RWPE2 (cell line): ENCODE measurements at regions not wholly inside any gene's neighbourhood (a gene's known extent, or its start where the extent isn't known, plus 50 kb on each side); places are given as distances from the start of the nearest gene placed in this dataset.
A peak's percentile ranks its signal among the peaks of the same experiment; 100 is the strongest.

Experiments used
- ATAC-seq: fragments of 200-7000 bp; cut with Tn5 transposase; 3 replicates; pipeline ENCODE4 v1.9.1; 2021; ENCODE audit warnings: low read depth
- DNase-seq: peaks from one replicate; pipeline ENCODE4 v3.0.0-alpha.2; 2020; ENCODE audit warnings: low spot score
- H3K27ac ChIP-seq: fragments of 450-650 bp; 2 replicates; pipeline ENCODE4 v1.5.1; 2017; ENCODE audit warnings: mild to moderate bottlenecking; ENCODE audit not compliant: poor library complexity, severe bottlenecking
- H3K27me3 ChIP-seq: fragments of 250-450 bp; sonication (Bioruptor Pico); 2 replicates; pipeline ENCODE4 v1.5.1; 2021; ENCODE audit warnings: mild to moderate bottlenecking, moderate library complexity; ENCODE audit not compliant: insufficient read depth, poor library complexity, severe bottlenecking
- H3K36me3 ChIP-seq: fragments of 250-450 bp; sonication (Bioruptor Pico); 2 replicates; pipeline ENCODE4 v1.5.1; 2020; ENCODE audit warnings: low read depth, mild to moderate bottlenecking, moderate library complexity
- H3K4me1 ChIP-seq: fragments of 250-450 bp; sonication (Bioruptor Pico); 2 replicates; pipeline ENCODE4 v1.5.1; 2021; ENCODE audit warnings: mild to moderate bottlenecking, moderate library complexity; ENCODE audit not compliant: insufficient read depth, poor library complexity, severe bottlenecking
- H3K4me3 ChIP-seq: fragments of 250-450 bp; sonication (Bioruptor Pico); 2 replicates; pipeline ENCODE4 v1.5.1; 2021; ENCODE audit warnings: mild to moderate bottlenecking, moderate library complexity; ENCODE audit not compliant: severe bottlenecking
- H3K9me3 ChIP-seq: fragments of 250-450 bp; sonication (Bioruptor Pico); 2 replicates; pipeline ENCODE4 v1.5.1; 2021; ENCODE audit warnings: mild to moderate bottlenecking, moderate library complexity; ENCODE audit not compliant: severe bottlenecking
- TF ChIP-seq, protein P1 (sequence below): fragments of 450-650 bp; IDR thresholded peaks from one replicate; pipeline ENCODE4 v1.5.1; 2017; ENCODE audit warnings: mild to moderate bottlenecking, moderate library complexity; ENCODE audit not compliant: poor library complexity, severe bottlenecking

- ATAC-seq, result no peak
- no peaks in the 10 kb centered on the region for H3K36me3 ChIP-seq
- TF ChIP-seq, protein P1, sequence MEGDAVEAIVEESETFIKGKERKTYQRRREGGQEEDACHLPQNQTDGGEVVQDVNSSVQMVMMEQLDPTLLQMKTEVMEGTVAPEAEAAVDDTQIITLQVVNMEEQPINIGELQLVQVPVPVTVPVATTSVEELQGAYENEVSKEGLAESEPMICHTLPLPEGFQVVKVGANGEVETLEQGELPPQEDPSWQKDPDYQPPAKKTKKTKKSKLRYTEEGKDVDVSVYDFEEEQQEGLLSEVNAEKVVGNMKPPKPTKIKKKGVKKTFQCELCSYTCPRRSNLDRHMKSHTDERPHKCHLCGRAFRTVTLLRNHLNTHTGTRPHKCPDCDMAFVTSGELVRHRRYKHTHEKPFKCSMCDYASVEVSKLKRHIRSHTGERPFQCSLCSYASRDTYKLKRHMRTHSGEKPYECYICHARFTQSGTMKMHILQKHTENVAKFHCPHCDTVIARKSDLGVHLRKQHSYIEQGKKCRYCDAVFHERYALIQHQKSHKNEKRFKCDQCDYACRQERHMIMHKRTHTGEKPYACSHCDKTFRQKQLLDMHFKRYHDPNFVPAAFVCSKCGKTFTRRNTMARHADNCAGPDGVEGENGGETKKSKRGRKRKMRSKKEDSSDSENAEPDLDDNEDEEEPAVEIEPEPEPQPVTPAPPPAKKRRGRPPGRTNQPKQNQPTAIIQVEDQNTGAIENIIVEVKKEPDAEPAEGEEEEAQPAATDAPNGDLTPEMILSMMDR, result no peak
- H3K27me3 ChIP-seq, result no peaks in the 10 kb centered on the region
- no peaks in the 10 kb centered on the region for H3K9me3 ChIP-seq
- H3K4me3 ChIP-seq, result no peak overlapping the region
- peak overlapping the region; percentile 99 for H3K27ac ChIP-seq
- DNase-seq, result no peak
- H3K4me1 ChIP-seq, result peaks cover 76% of the 10 kb centered on the region
Measured at GRCh38 chr2:234678711-234679110, 181.8 kb upstream of the ARL4C start.

DNA sequence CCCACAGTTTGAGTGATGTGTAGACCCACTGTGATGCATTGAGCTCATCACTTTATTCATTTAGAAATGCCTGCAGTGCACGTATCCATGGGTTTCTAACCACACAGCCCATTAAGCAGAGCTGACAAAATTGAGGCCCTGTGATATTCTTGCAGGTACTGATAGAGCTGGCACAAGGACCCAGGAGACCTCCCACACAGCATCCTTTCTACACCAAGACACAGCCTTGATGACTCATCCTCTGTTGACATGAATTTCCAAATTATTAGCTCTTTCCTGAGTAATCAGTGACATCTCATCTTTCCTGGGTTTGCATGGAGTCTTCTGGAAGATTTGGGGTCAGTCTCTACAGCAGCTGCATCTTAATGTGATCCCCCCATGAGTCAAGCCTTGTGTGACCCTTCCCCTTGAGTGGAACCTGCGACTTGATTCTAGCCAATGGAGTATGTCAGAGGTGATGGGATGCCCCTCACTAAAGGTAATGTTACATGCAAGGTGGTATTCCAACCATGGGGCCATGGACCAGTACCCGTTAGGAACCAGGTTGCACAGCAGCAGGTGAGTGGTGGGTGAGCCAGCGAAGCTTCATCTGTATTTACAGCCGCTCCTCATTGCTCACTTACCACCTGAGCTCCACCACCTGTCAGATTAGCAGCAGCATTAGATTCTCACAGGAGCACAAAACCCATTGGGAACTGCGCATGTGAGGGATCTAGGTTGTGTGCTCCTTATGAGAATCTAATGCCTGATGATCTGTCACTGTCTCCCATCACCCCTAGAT lies 181.1 kb upstream of the ARL4C start:
- DNase-seq, result no peak
- peaks cover 3% of the 10 kb centered on the region for H3K9me3 ChIP-seq
- peak overlapping the region; percentile 99 for H3K27ac ChIP-seq
- peaks cover 75% of the 10 kb centered on the region for H3K4me1 ChIP-seq
- no peak overlapping the region for H3K4me3 ChIP-seq
- no peaks in the 10 kb centered on the region for H3K36me3 ChIP-seq
- TF ChIP-seq, protein P1, result no peak
- ATAC-seq, result peak; percentile 35; the same call in 2 of the 3 replicates
- H3K27me3 ChIP-seq, result no peaks in the 10 kb centered on the region

GRCh38 chr2:234676783-234677450 lies 180.0 kb upstream of the ARL4C start:
- Histone ChIP-seq H3K9me3 (peaks cover 3% of the 10 kb centered on the region), H3K36me3 (no peaks in the 10 kb centered on the region), H3K4me3 (no peak overlapping the region), H3K4me1 (peaks cover 65% of the 10 kb centered on the region), H3K27me3 (no peaks in the 10 kb centered on the region), H3K27ac (no peak overlapping the region)
- TF ChIP-seq, protein P1, result no peak
- DNase-seq, result no peak
- no peak for ATAC-seq

DNA sequence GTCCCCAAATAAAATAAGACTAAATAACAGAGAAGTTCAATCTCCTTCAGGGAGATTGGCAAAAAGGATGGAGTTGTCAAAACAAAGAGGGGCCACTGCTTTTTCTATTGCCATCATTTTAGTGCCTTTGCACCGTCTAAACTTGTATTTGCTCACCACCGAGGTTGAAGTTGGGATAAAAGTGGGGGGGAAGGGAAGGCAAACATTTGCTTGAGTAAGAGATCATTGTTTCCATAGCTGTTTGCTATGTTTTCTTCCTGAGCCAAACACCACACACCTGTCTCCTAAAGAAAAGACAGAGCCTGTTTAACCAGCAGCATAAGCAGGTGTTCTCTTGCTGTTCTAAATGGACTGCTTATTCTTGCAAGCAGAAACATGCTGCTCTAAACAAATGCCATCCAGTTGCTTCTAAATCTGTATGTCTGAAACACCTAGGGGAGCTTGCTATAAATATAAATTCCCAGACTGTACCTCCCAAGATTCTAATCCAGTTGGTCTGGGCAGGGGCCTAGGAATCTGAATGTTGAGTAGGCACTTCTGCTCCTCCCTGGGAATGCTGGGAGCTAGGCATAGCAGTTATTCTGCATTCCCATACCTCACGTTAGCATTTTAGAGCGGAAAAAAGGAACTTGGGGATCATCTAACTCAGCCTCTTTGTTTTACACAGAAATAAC lies 179.4 kb upstream of the ARL4C start:
- Histone ChIP-seq H3K27me3 (no peaks in the 10 kb centered on the region), H3K9me3 (peaks cover 3% of the 10 kb centered on the region), H3K4me3 (no peak overlapping the region), H3K4me1 (peaks cover 61% of the 10 kb centered on the region), H3K27ac (no peak overlapping the region), H3K36me3 (no peaks in the 10 kb centered on the region)
- TF ChIP-seq, protein P1, result no peak
- DNase-seq (no peak), ATAC-seq (no peak)
